ENCODE measurements at regions not wholly inside any gene's neighbourhood (a gene's known extent, or its start where the extent isn't known, plus 50 kb on each side); places are given as distances from the start of the nearest gene placed in this dataset.

DNA sequence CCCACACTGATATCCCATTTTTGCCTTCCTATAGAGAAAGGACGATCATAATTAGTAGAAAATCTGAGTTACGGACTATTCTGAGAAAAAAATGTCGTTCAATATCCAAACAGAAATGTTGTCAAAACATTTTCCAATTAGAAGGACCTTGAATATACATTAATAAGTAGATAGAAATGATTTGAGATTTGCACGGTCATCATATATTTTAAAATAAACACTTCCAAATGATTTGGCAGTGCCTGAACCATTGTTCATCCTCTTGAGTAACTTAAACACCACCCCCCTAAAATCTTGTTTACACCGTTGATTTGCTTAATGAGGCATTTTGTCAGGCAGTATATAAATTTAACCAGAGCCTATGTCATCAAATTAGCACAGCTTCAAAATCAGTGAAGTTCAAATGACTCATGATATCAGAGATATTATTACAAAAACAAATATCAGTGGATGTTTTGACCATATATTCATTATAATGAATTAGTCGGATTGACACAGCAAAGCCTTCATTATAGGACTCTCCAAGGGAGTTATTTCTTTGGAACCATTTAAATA, 105.0 kb downstream of the ACTL7B start:
- peaks cover 3% of the 10 kb centered on the region for H3K9me3 Mint-ChIP-seq (ENCODE audit: low read depth)
- no peak overlapping the region for H3K4me3 Mint-ChIP-seq (ENCODE audit: low read depth)
- no peak overlapping the region for H3K27ac Mint-ChIP-seq
- peaks cover 38% of the 10 kb centered on the region for H3K27me3 Mint-ChIP-seq
- no peak for TF ChIP-seq CTCF (IDR thresholded peaks at IDR 0.05; ENCODE audit: unreplicated experiment)
- no peaks in the 10 kb centered on the region for H3K4me1 Mint-ChIP-seq (ENCODE audit: low read depth)
- no peaks in the 10 kb centered on the region for H3K36me3 Mint-ChIP-seq (ENCODE audit: insufficient read depth)
- DNase-seq (ENCODE audit: low spot score, unreplicated experiment) = no peak

- Mint-ChIP-seq H3K27ac (no peak overlapping the region), H3K9me3 (ENCODE audit: low read depth) (peaks cover 3% of the 10 kb centered on the region), H3K4me3 (ENCODE audit: low read depth) (no peak overlapping the region), H3K27me3 (peaks cover 28% of the 10 kb centered on the region), H3K36me3 (ENCODE audit: insufficient read depth) (no peaks in the 10 kb centered on the region), H3K4me1 (ENCODE audit: low read depth) (peaks cover under 1% of the 10 kb centered on the region)
- no peak for DNase-seq (ENCODE audit: low spot score, unreplicated experiment)
- no peak for TF ChIP-seq CTCF (IDR thresholded peaks at IDR 0.05; ENCODE audit: unreplicated experiment)
These were observed 107.0 kb downstream of the ACTL7B start for GRCh38 chr9:108748776-108749175.

GRCh38 chr9:108746864-108747263, 108.9 kb downstream of the ACTL7B start:
- Mint-ChIP-seq H3K4me3 (ENCODE audit: low read depth) (no peak overlapping the region), H3K9me3 (ENCODE audit: low read depth) (peaks cover 3% of the 10 kb centered on the region), H3K27ac (no peak overlapping the region), H3K4me1 (ENCODE audit: low read depth) (peaks cover 2% of the 10 kb centered on the region), H3K36me3 (ENCODE audit: insufficient read depth) (no peaks in the 10 kb centered on the region), H3K27me3 (peaks cover 23% of the 10 kb centered on the region)
- no peak for TF ChIP-seq CTCF (IDR thresholded peaks at IDR 0.05; ENCODE audit: unreplicated experiment)
- no peak for DNase-seq (ENCODE audit: low spot score, unreplicated experiment)

- Mint-ChIP-seq H3K36me3 (ENCODE audit: insufficient read depth) (no peaks in the 10 kb centered on the region), H3K27ac (no peak overlapping the region), H3K4me1 (ENCODE audit: low read depth) (peaks cover 2% of the 10 kb centered on the region), H3K4me3 (ENCODE audit: low read depth) (no peak overlapping the region), H3K9me3 (ENCODE audit: low read depth) (peaks cover 3% of the 10 kb centered on the region), H3K27me3 (peaks cover 23% of the 10 kb centered on the region)
- DNase-seq (ENCODE audit: low spot score, unreplicated experiment) = no peak
- no peak for TF ChIP-seq CTCF (IDR thresholded peaks at IDR 0.05; ENCODE audit: unreplicated experiment)
These were observed 109.8 kb downstream of the ACTL7B start for GRCh38 chr9:108746001-108746400.

DNA sequence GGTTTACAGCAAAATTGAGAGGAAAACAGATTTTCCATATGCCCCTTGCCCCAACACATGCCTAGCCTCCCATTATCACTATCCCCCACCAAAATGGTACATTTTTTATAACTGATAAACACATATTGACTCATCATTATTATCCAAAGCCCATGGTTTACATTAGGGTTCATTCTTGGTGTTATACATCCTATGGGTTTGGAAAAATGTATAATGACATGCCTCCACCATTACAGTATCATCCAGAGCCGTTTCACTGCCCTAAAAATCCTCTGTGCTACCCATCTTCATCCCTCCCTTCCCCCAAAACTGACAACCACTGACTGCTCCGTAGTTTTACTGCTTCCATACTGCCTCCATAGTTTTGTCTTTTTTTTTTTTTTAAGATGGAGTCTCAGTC, 111.1 kb downstream of the ACTL7B start:
- peaks cover 23% of the 10 kb centered on the region for H3K27me3 Mint-ChIP-seq
- peaks cover 2% of the 10 kb centered on the region for H3K4me1 Mint-ChIP-seq (ENCODE audit: low read depth)

More for the DNA sequence above, 111.1 kb downstream of the ACTL7B start:
- no peak for DNase-seq (ENCODE audit: low spot score, unreplicated experiment)
- Mint-ChIP-seq H3K36me3 (ENCODE audit: insufficient read depth) (no peaks in the 10 kb centered on the region), H3K4me3 (ENCODE audit: low read depth) (no peak overlapping the region), H3K9me3 (ENCODE audit: low read depth) (peaks cover 3% of the 10 kb centered on the region), H3K27ac (no peak overlapping the region)
- no peak for TF ChIP-seq CTCF (IDR thresholded peaks at IDR 0.05; ENCODE audit: unreplicated experiment)
